Esophagus (tissue), 2 donors: ENCODE measurements at regions not wholly inside any gene's neighbourhood (a gene's known extent, or its start where the extent isn't known, plus 50 kb on each side); places are given as distances from the start of the nearest gene placed in this dataset.

ENCODE experiments used
- H3K27ac ChIP-seq, 2 donors: one replicate each; pipeline ENCODE4 v1.5.1; 2013; ENCODE audit warnings: low read depth in 2 of 2, mild to moderate bottlenecking in 2 of 2, inconsistent platforms in 1 of 2, low read length in 1 of 2, moderate library complexity in 1 of 2
- H3K27me3 ChIP-seq, 2 donors: one replicate each; pipeline ENCODE4 v1.6.1; 2013; ENCODE audit warnings: low read length in 2 of 2, control low read depth in 1 of 2, mild to moderate bottlenecking in 1 of 2; ENCODE audit not compliant: insufficient read depth in 2 of 2, control insufficient read depth in 1 of 2
- H3K36me3 ChIP-seq, 2 donors: one replicate each; pipeline ENCODE4 v1.6.1; 2013; ENCODE audit warnings: low read length in 1 of 2; ENCODE audit not compliant: control insufficient read depth in 2 of 2, insufficient read depth in 2 of 2
- H3K4me1 ChIP-seq, 2 donors: one replicate each; pipeline ENCODE4 v1.6.1; 2013; ENCODE audit warnings: low read length in 1 of 2; ENCODE audit not compliant: control insufficient read depth in 2 of 2, insufficient read depth in 2 of 2
- H3K4me3 ChIP-seq, 2 donors: one replicate each; pipeline ENCODE4 v1.5.1; 2013; ENCODE audit warnings: low read length in 2 of 2, mild to moderate bottlenecking in 2 of 2, low read depth in 1 of 2, moderate library complexity in 1 of 2
- H3K9me3 ChIP-seq, 2 donors: one replicate each; pipeline ENCODE4 v1.6.1; 2013; ENCODE audit warnings: mild to moderate bottlenecking in 2 of 2, low read depth in 1 of 2, low read length in 1 of 2, moderate library complexity in 1 of 2; ENCODE audit not compliant: control insufficient read depth in 2 of 2, insufficient read depth in 1 of 2
- WGBS, 2 donors: extraction: QIAGEN DNeasy Blood & Tissue Kit; methylation state at CpG; one replicate each; pipeline ENCODE4 v1.1.7; 2013; 5-methylcytosine and 5-hydroxymethylcytosine counted together
- donor health status: healthy with polysubstance abuse.
- donor health status: Bipolar disorder and iron deficiency.

GRCh38 chr5:4927097-4927496 is 213.0 kb upstream of the ADAMTS16 start:
- Histone ChIP-seq H3K9me3 (peaks cover 0 to 3% of the 10 kb centered on the region in 2 donors), H3K4me3 (no peak overlapping the region), H3K4me1 (no peaks in the 10 kb centered on the region), H3K36me3 (no peaks in the 10 kb centered on the region), H3K27ac (no peak overlapping the region), H3K27me3 (no peaks in the 10 kb centered on the region)
- 77% methylated on average over 2 of the region's 2 CpGs for WGBS, 2 donors

- no peaks in the 10 kb centered on the region for H3K4me1 ChIP-seq
- H3K27me3 ChIP-seq: no peaks in the 10 kb centered on the region
- H3K36me3 ChIP-seq: no peaks in the 10 kb centered on the region
- peaks cover 0 to 2% of the 10 kb centered on the region in 2 donors for H3K9me3 ChIP-seq
- H3K4me3 ChIP-seq: no peak overlapping the region
- no peak overlapping the region for H3K27ac ChIP-seq
- WGBS, 2 donors: 85 to 88% methylated on average over 5 of the region's 5 CpGs
These were observed 211.7 kb upstream of the ADAMTS16 start for GRCh38 chr5:4928409-4928808.

- Histone ChIP-seq H3K9me3 (no peaks in the 10 kb centered on the region), H3K4me1 (no peaks in the 10 kb centered on the region), H3K27ac (no peak overlapping the region), H3K27me3 (no peaks in the 10 kb centered on the region), H3K36me3 (no peaks in the 10 kb centered on the region), H3K4me3 (no peak overlapping the region)
- 63 to 70% methylated on average over 11 of the region's 11 CpGs for WGBS, 2 donors
These were observed 211.0 kb upstream of the ADAMTS16 start for GRCh38 chr5:4929092-4929655.

GRCh38 chr5:4939042-4939781 is 200.9 kb upstream of the ADAMTS16 start:
- Histone ChIP-seq H3K9me3 (peaks cover 0 to 3% of the 10 kb centered on the region in 2 donors), H3K27me3 (no peaks in the 10 kb centered on the region), H3K36me3 (no peaks in the 10 kb centered on the region), H3K4me3 (no peak overlapping the region), H3K4me1 (no peaks in the 10 kb centered on the region), H3K27ac (no peak overlapping the region)
- WGBS, 2 donors: 76 to 79% methylated on average over 15 of the region's 15 CpGs

- no peaks in the 10 kb centered on the region for H3K36me3 ChIP-seq
- 85% methylated on average over 12 of the region's 12 CpGs for WGBS, 2 donors
- H3K9me3 ChIP-seq: peaks cover 0 to 3% of the 10 kb centered on the region in 2 donors
- no peaks in the 10 kb centered on the region for H3K4me1 ChIP-seq
- no peaks in the 10 kb centered on the region for H3K27me3 ChIP-seq
- H3K4me3 ChIP-seq: no peak overlapping the region
- H3K27ac ChIP-seq: no peak overlapping the region
These were observed 199.0 kb upstream of the ADAMTS16 start for GRCh38 chr5:4941161-4941560.

- H3K4me1 ChIP-seq: no peaks in the 10 kb centered on the region
- no peaks in the 10 kb centered on the region for H3K36me3 ChIP-seq
- no peaks in the 10 kb centered on the region for H3K9me3 ChIP-seq
- WGBS, 2 donors: 38 to 42% methylated on average over 32 to 33 of the region's 33 CpGs
- no peak overlapping the region for H3K27ac ChIP-seq
- H3K4me3 ChIP-seq: no peak overlapping the region
- no peaks in the 10 kb centered on the region for H3K27me3 ChIP-seq
These were observed 197.9 kb upstream of the ADAMTS16 start for GRCh38 chr5:4941957-4942830.

GRCh38 chr5:4942831-4943178 is 197.3 kb upstream of the ADAMTS16 start:
- WGBS, 2 donors: 78 to 80% methylated on average over 9 of the region's 9 CpGs
- Histone ChIP-seq H3K27ac (no peak overlapping the region), H3K4me3 (no peak overlapping the region), H3K9me3 (no peaks in the 10 kb centered on the region), H3K36me3 (no peaks in the 10 kb centered on the region), H3K4me1 (no peaks in the 10 kb centered on the region), H3K27me3 (no peaks in the 10 kb centered on the region)

GRCh38 chr5:4945296-4945695 is 194.8 kb upstream of the ADAMTS16 start:
- Histone ChIP-seq H3K27me3 (no peaks in the 10 kb centered on the region), H3K4me1 (no peaks in the 10 kb centered on the region), H3K9me3 (no peaks in the 10 kb centered on the region), H3K27ac (no peak overlapping the region), H3K4me3 (no peak overlapping the region), H3K36me3 (no peaks in the 10 kb centered on the region)
- WGBS, 2 donors: 86 to 89% methylated on average over 7 of the region's 7 CpGs

GRCh38 chr5:4947106-4947505 is 193.0 kb upstream of the ADAMTS16 start:
- Histone ChIP-seq H3K36me3 (no peaks in the 10 kb centered on the region), H3K9me3 (no peaks in the 10 kb centered on the region), H3K4me3 (no peak overlapping the region), H3K4me1 (no peaks in the 10 kb centered on the region), H3K27ac (no peak overlapping the region), H3K27me3 (no peaks in the 10 kb centered on the region)
- WGBS, 2 donors: 70 to 92% methylated on average over 1 of the region's 1 CpG
